Heart right ventricle (tissue), 16 donors: ENCODE measurements at regions not wholly inside any gene's neighbourhood (a gene's known extent, or its start where the extent isn't known, plus 50 kb on each side); places are given as distances from the start of the nearest gene placed in this dataset.

Experiments
- ATAC-seq, 8 donors: fragments of 200-7000 bp; cut with Tn5 transposase; one replicate each; pipeline ENCODE4 v1.9.1; 2020; ENCODE audit warnings: mild to moderate bottlenecking in 8 of 8, moderate library complexity in 8 of 8, moderate number of reproducible peaks in 1 of 8
- DNase-seq, 2 donors: peaks; one replicate each; pipeline ENCODE4 v3.0.0-alpha.2; 2020
- H3K27ac ChIP-seq, 10 donors: fragments of 200-600 bp; sonication (generic) in 2 of 10; one replicate each; pipeline versions ENCODE4 v1.5.0 to v1.8.0; 2020 to 2022; ENCODE audit warnings: mild to moderate bottlenecking in 3 of 10
- H3K27me3 ChIP-seq, 7 donors: fragments of 200-600 bp; one replicate each; pipeline ENCODE4 v1.8.0; 2021 to 2022; ENCODE audit warnings: mild to moderate bottlenecking in 2 of 7
- H3K36me3 ChIP-seq, 9 donors: fragments of 200-600 bp; sonication (generic) in 1 of 9; one replicate each; pipeline versions ENCODE4 v1.5.0 to v1.8.0; 2020 to 2022; ENCODE audit warnings: mild to moderate bottlenecking in 2 of 9
- H3K4me1 ChIP-seq, 9 donors: fragments of 200-600 bp; sonication (generic) in 1 of 9; one replicate each; pipeline versions ENCODE4 v1.5.0 to v1.8.0; 2020 to 2022; ENCODE audit warnings: mild to moderate bottlenecking in 4 of 9
- H3K4me3 ChIP-seq, 10 donors: fragments of 200-600 bp; sonication (generic) in 2 of 10; one replicate each; pipeline versions ENCODE4 v1.5.0 to v1.8.0; 2020 to 2022; ENCODE audit warnings: mild to moderate bottlenecking in 7 of 10, moderate library complexity in 2 of 10
- H3K9me3 ChIP-seq, 11 donors: fragments of 200-600 bp in 10 of 11; sonication (generic) in 2 of 11; one replicate each; pipeline versions ENCODE4 v1.5.0 to v1.8.0; 2013 to 2022; ENCODE audit warnings: mild to moderate bottlenecking in 2 of 11, control low read depth in 1 of 11, moderate library complexity in 1 of 11
- WGBS, 2 donors: extraction: QIAGEN DNeasy Blood & Tissue Kit; methylation state at CpG; one replicate each; pipeline ENCODE4 v1.1.7; 2013; ENCODE audit warnings: inconsistent platforms in 1 of 2; 5-methylcytosine and 5-hydroxymethylcytosine counted together
- intact Hi-C, 10 donors: fragments of 100-400 bp; cut with DNase I; formaldehyde crosslinking; loops; one replicate each; pipeline versions ENCODE4 v1.11.1 to v1.14.2; 2022
- TF ChIP-seq, protein P1 (sequence below), 9 donors: fragments of 200-600 bp; sonication (generic) in 2 of 9; IDR thresholded peaks; one replicate each; pipeline versions ENCODE4 v1.5.0 to v1.8.0; 2021 to 2022; ENCODE audit warnings: antibody characterized with exemption in 9 of 9, mild to moderate bottlenecking in 5 of 9, moderate library complexity in 1 of 9
- donor health status: Arrhythmogenic right ventricular cardiomyopathy.
- donor health status: ischemic (EF 13 %, LVEDD 7.1; RV severe dilation, severe dysfunction).
- donor health status: healthy with polysubstance abuse.
- donor health status: DM: no; HTN: yes; CAD: no.
- donor health status: DM: no; HTN: no; CAD: no.
- donor health status: ischemic (EF 25% LVEDD 6.9; RV normal size, moderate dysfunction).
- donor health status: ischemic (EF 25% LVEDD 5.7; RV mildly dilated, moderate dysfunction).
- donor health status: healthy.
- donor health status: DM: yes; HTN: yes; CAD: no.
- donor health status: Ischemic cardiomyopathy.
- donor health status: ischemic (EF 35%, LVEDD 5.7; RV mildly dilated, moderate dysfunction).
- donor health status: nonischemic (EF 11% LVEDD 7.7; RV severe dilation, severe dysfunction).
- donor health status: DM: yes; HTN: yes; CAD: no.
- donor health status: PGD.
- donor health status: ischemic (EF 29% LVEDD 5.4; RV normal size, mild dysfunction).
- donor health status: nonischemic (EF 23%, LVEDD 6.1; RV moderate dilation, normal function).

DNA sequence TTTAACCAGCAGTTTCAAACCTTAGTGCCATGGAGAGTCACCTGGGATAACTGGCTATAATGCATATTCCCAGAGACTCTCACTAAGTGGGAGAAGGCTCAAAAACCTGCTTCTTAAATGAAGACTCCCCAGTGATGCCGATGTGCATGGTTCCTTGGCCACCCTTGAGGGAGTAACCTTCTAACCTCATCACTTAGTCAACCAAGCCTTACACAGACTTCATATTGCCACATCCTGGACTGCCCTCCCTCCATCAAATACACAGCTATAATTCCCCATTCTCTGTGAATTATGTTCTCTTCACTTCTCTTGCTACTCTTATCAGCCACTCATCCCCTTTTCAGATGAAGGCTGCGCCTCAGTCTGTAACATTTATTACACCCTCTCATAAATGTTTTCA, 462.9 kb upstream of the RGPD4 start:
- intact Hi-C loops = no loop called here
- no peaks in the 10 kb centered on the region for H3K36me3 ChIP-seq
- H3K4me3 ChIP-seq = no peak overlapping the region
- no peaks in the 10 kb centered on the region for H3K9me3 ChIP-seq
- ATAC-seq (no peak), DNase-seq (no peak)
- TF ChIP-seq, protein P1, sequence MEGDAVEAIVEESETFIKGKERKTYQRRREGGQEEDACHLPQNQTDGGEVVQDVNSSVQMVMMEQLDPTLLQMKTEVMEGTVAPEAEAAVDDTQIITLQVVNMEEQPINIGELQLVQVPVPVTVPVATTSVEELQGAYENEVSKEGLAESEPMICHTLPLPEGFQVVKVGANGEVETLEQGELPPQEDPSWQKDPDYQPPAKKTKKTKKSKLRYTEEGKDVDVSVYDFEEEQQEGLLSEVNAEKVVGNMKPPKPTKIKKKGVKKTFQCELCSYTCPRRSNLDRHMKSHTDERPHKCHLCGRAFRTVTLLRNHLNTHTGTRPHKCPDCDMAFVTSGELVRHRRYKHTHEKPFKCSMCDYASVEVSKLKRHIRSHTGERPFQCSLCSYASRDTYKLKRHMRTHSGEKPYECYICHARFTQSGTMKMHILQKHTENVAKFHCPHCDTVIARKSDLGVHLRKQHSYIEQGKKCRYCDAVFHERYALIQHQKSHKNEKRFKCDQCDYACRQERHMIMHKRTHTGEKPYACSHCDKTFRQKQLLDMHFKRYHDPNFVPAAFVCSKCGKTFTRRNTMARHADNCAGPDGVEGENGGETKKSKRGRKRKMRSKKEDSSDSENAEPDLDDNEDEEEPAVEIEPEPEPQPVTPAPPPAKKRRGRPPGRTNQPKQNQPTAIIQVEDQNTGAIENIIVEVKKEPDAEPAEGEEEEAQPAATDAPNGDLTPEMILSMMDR (IDR thresholded peaks at IDR 0.05) = no peak
- no peaks in the 10 kb centered on the region for H3K4me1 ChIP-seq
- H3K27me3 ChIP-seq = no peaks in the 10 kb centered on the region
- 93 to 94% methylated on average over 2 of the region's 2 CpGs for WGBS, 2 donors
- H3K27ac ChIP-seq = no peak overlapping the region

DNA sequence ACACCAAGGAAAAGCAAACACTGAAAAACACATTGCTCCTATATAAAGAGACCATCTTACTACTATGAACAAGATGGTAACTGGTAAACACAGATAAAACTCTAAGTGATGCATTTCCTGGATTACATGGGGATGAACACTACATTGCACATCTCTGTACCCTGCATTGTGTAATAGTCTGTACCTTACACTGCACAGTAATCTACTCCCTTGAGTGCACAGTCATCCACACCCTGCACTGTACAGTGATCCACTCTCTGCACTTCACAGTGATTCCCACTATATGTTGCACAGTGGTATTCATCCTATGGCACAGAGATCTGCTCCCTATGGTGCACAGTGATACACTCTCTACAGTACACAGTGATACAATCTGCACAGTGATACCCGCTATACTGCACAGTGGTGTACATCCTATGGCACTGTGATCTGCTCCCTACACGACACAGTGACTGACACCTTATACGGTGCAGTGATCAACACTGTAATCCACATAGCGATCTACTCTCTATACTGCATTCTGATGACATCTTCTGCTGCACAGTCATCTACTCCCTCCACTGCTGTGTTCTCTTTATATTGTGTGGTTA, 462.2 kb upstream of the RGPD4 start:
- Histone ChIP-seq H3K4me3 (no peak overlapping the region), H3K27me3 (no peaks in the 10 kb centered on the region), H3K27ac (no peak overlapping the region), H3K9me3 (peaks cover 0 to 3% (median 0%) of the 10 kb centered on the region in 11 donors), H3K36me3 (no peaks in the 10 kb centered on the region), H3K4me1 (no peaks in the 10 kb centered on the region)
- no peak for DNase-seq
- intact Hi-C loops = no loop called here
- TF ChIP-seq, protein P1 (IDR thresholded peaks at IDR 0.05) = no peak
- ATAC-seq = no peak
- WGBS, 2 donors = 94 to 96% methylated on average over 4 of the region's 4 CpGs

DNA sequence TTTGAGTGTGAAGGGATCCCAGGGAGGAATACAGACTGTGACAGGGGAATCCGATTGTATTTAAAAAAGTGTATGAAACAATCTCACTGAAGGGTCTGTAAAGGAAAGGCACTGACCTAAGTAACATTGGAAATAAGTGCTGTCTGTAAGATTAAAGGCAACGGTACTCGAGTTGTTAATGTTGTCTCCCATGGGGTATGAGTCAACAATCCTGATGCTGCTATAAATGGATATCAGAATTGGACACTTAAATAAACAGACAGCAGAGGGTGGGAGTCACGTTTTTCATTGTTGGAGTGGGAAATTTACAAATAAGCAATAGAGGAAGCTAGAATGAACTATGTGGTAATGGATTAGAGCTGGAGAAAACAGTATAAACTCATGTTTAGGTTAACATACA, 452.4 kb upstream of the RGPD4 start:
- Histone ChIP-seq H3K27ac (no peak overlapping the region), H3K9me3 (peaks cover 0 to 23% (median 5%) of the 10 kb centered on the region in 11 donors), H3K4me3 (no peak overlapping the region), H3K27me3 (no peaks in the 10 kb centered on the region), H3K4me1 (peaks cover 0 to 12% (median 0%) of the 10 kb centered on the region in 9 donors), H3K36me3 (no peaks in the 10 kb centered on the region)
- DNase-seq (no peak), ATAC-seq (peak in 1 of 8 donors; percentile 50)
- intact Hi-C loops = no loop called here
- WGBS, 2 donors = 19 to 25% methylated on average over 4 of the region's 4 CpGs
- TF ChIP-seq, protein P1 (IDR thresholded peaks at IDR 0.05) = no peak

DNA sequence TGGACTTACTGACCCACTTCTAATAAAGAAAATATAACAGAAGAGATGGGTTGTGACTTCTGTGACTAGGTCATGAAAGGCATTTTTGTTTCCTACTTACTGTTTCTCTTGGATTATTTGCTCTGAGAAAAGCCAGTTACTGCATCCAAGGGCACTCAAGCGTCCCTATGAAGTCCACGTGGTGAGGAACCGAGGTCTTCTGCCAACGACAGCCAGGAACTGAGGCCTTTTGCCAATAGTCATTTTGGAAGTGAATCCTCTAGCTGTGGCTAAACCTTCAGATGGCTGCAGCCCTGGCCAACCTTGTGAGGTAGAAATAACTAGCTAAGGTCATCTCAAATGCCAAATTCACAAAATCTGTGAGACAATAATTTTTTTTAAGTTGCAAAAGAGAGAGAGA, 449.8 kb upstream of the RGPD4 start:
- peaks cover 0 to 11% (median 0%) of the 10 kb centered on the region in 11 donors for H3K9me3 ChIP-seq
- no peak overlapping the region for H3K4me3 ChIP-seq
- H3K4me1 ChIP-seq = peaks cover 0 to 12% (median 0%) of the 10 kb centered on the region in 9 donors
- no peak overlapping the region for H3K27ac ChIP-seq
- TF ChIP-seq, protein P1 (IDR thresholded peaks at IDR 0.05) = no peak
- ATAC-seq (peak in 3 of 8 donors; percentile 56 to 81 (median 71)), DNase-seq (peak; percentile 14 to 23)
- intact Hi-C loops = no loop called here
- no peaks in the 10 kb centered on the region for H3K27me3 ChIP-seq
- WGBS, 2 donors = 31 to 43% methylated on average over 4 of the region's 4 CpGs
- no peaks in the 10 kb centered on the region for H3K36me3 ChIP-seq
